ENCODE measurements at regions not wholly inside any gene's neighbourhood (a gene's known extent, or its start where the extent isn't known, plus 50 kb on each side); places are given as distances from the start of the nearest gene placed in this dataset.

DNA sequence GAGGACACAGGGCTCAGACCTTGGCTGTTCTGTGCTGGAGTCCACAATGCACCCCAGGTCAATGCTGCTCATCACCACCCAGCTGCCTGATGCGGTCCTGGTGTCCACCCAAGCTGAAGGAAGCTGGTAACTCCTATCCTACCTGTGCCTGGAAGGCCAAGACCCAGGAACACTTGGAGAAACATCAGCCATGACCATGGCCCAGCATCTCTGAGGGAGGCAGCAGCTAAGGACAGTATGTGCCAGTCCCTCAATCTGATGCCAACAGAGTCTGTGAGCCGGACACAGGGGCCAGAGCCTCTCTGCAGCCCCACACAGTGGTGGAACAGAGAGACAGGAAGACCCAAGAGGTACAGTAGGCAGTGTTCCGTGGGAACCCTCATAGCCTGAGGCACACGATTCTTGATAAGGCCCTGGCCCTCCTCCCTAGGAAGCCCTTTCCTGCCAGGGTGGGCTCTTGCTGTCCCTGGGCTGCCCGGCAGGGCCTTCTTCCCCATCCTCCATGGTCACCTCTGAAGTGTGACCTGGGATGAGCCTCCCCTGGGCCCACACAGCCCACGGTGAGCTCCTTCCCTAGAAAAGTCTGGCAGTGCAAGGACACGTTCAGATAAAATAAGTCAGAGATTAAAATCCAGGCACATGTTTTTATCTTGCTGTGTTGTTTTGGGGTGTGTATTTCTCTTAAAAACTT lies 170.7 kb downstream of the THBS2 start:
- DNase-seq = no peak
- H3K27ac ChIP-seq (ENCODE audit: low read depth in 2 of 2, low read length in 2 of 2) = no peak overlapping the region
- no peak overlapping the region for H3K9ac ChIP-seq (ENCODE audit: low read length in 3 of 3)
- H3K4me3 ChIP-seq (ENCODE audit: low read length in 3 of 3) = no peak overlapping the region
- FAIRE-seq = no peak
- no peaks in the 10 kb centered on the region for H3K27me3 ChIP-seq (ENCODE audit: control insufficient read depth, insufficient read depth, low read length)
- TF ChIP-seq, protein P1, sequence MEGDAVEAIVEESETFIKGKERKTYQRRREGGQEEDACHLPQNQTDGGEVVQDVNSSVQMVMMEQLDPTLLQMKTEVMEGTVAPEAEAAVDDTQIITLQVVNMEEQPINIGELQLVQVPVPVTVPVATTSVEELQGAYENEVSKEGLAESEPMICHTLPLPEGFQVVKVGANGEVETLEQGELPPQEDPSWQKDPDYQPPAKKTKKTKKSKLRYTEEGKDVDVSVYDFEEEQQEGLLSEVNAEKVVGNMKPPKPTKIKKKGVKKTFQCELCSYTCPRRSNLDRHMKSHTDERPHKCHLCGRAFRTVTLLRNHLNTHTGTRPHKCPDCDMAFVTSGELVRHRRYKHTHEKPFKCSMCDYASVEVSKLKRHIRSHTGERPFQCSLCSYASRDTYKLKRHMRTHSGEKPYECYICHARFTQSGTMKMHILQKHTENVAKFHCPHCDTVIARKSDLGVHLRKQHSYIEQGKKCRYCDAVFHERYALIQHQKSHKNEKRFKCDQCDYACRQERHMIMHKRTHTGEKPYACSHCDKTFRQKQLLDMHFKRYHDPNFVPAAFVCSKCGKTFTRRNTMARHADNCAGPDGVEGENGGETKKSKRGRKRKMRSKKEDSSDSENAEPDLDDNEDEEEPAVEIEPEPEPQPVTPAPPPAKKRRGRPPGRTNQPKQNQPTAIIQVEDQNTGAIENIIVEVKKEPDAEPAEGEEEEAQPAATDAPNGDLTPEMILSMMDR (IDR thresholded peaks at IDR 0.05; ENCODE audit: borderline replicate concordance, extremely low read depth, insufficient read depth) = no peak
- H3K9me3 ChIP-seq (ENCODE audit: control insufficient read depth in 2 of 3, insufficient read depth in 1 of 3, low read length in 3 of 3) = no peaks in the 10 kb centered on the region
- H3K4me1 ChIP-seq (ENCODE audit: control insufficient read depth in 2 of 3, insufficient read depth in 2 of 3, low read depth in 1 of 3, low read length in 3 of 3) = no peaks in the 10 kb centered on the region
- intact Hi-C loops (cut with DNase I) = no loop called here
- no peaks in the 10 kb centered on the region for H3K36me3 ChIP-seq (ENCODE audit: control insufficient read depth in 2 of 3, insufficient read depth in 3 of 3, low read length in 3 of 3)

DNA sequence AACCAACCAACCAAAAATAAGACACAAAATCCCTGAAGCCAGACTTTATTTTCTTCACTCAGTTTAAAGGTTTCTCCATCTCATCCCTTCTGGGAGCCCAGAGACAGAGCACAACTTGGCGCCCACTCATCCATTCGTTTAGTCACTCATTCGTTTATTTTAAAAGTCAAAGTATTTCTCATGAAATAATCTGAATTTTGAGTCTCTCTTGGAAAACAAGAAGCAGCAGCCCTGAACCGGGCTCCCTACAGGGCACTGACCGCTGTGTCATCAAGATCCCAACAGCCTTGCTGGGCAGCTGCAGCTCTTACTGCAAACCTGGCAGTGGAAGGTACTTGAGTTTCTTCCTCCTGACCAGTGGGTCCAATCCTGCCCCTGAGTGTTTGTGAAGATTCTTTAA lies 171.6 kb downstream of the THBS2 start:
- H3K36me3 ChIP-seq (ENCODE audit: control insufficient read depth in 2 of 3, insufficient read depth in 3 of 3, low read length in 3 of 3) = no peaks in the 10 kb centered on the region
- FAIRE-seq (no peak), DNase-seq (no peak)
- no peaks in the 10 kb centered on the region for H3K4me1 ChIP-seq (ENCODE audit: control insufficient read depth in 2 of 3, insufficient read depth in 2 of 3, low read depth in 1 of 3, low read length in 3 of 3)
- intact Hi-C loops (cut with DNase I) = no loop called here
- no peak overlapping the region for H3K9ac ChIP-seq (ENCODE audit: low read length in 3 of 3)
- TF ChIP-seq, protein P1 (IDR thresholded peaks at IDR 0.05; ENCODE audit: borderline replicate concordance, extremely low read depth, insufficient read depth) = no peak
- H3K9me3 ChIP-seq (ENCODE audit: control insufficient read depth in 2 of 3, insufficient read depth in 1 of 3, low read length in 3 of 3) = no peaks in the 10 kb centered on the region
- H3K4me3 ChIP-seq (ENCODE audit: low read length in 3 of 3) = no peak overlapping the region
- no peak overlapping the region for H3K27ac ChIP-seq (ENCODE audit: low read depth in 2 of 2, low read length in 2 of 2)
- no peaks in the 10 kb centered on the region for H3K27me3 ChIP-seq (ENCODE audit: control insufficient read depth, insufficient read depth, low read length)

- H3K27ac ChIP-seq (ENCODE audit: low read depth in 2 of 2, low read length in 2 of 2) = no peak overlapping the region
- no peak overlapping the region for H3K4me3 ChIP-seq (ENCODE audit: low read length in 3 of 3)
- no peak for FAIRE-seq
- no peaks in the 10 kb centered on the region for H3K9me3 ChIP-seq (ENCODE audit: control insufficient read depth in 2 of 3, insufficient read depth in 1 of 3, low read length in 3 of 3)
- H3K36me3 ChIP-seq (ENCODE audit: control insufficient read depth in 2 of 3, insufficient read depth in 3 of 3, low read length in 3 of 3) = no peaks in the 10 kb centered on the region
- intact Hi-C loops (cut with DNase I) = no loop called here
- no peak for DNase-seq
- H3K27me3 ChIP-seq (ENCODE audit: control insufficient read depth, insufficient read depth, low read length) = no peaks in the 10 kb centered on the region
- no peaks in the 10 kb centered on the region for H3K4me1 ChIP-seq (ENCODE audit: control insufficient read depth in 2 of 3, insufficient read depth in 2 of 3, low read depth in 1 of 3, low read length in 3 of 3)
- H3K9ac ChIP-seq (ENCODE audit: low read length in 3 of 3) = no peak overlapping the region
- TF ChIP-seq, protein P1 (IDR thresholded peaks at IDR 0.05; ENCODE audit: borderline replicate concordance, extremely low read depth, insufficient read depth) = no peak
These were observed 172.4 kb downstream of the THBS2 start for GRCh38 chr6:169081248-169081647.

- Histone ChIP-seq H3K27ac (ENCODE audit: low read depth in 2 of 2, low read length in 2 of 2) (no peak overlapping the region), H3K36me3 (ENCODE audit: control insufficient read depth in 2 of 3, insufficient read depth in 3 of 3, low read length in 3 of 3) (no peaks in the 10 kb centered on the region), H3K27me3 (ENCODE audit: control insufficient read depth, insufficient read depth, low read length) (no peaks in the 10 kb centered on the region), H3K9me3 (ENCODE audit: control insufficient read depth in 2 of 3, insufficient read depth in 1 of 3, low read length in 3 of 3) (no peaks in the 10 kb centered on the region), H3K4me1 (ENCODE audit: control insufficient read depth in 2 of 3, insufficient read depth in 2 of 3, low read depth in 1 of 3, low read length in 3 of 3) (peaks cover 0 to 5% (median 0%) of the 10 kb centered on the region in 3 donors), H3K9ac (ENCODE audit: low read length in 3 of 3) (no peak overlapping the region), H3K4me3 (ENCODE audit: low read length in 3 of 3) (no peak overlapping the region)
- TF ChIP-seq, protein P1 (IDR thresholded peaks at IDR 0.05; ENCODE audit: borderline replicate concordance, extremely low read depth, insufficient read depth) = no peak
- intact Hi-C loops (cut with DNase I) = no loop called here
- no peak for FAIRE-seq
- DNase-seq = no peak
These were observed 174.0 kb downstream of the THBS2 start for GRCh38 chr6:169079650-169080049.
